ENCODE measurements at regions not wholly inside any gene's neighbourhood (a gene's known extent, or its start where the extent isn't known, plus 50 kb on each side); places are given as distances from the start of the nearest gene placed in this dataset.

- H3K27ac ChIP-seq (ENCODE audit: control insufficient read depth, insufficient read depth), result no peak overlapping the region
- 4% methylated on average over 3 of the region's 3 CpGs for WGBS (ENCODE audit: insufficient coverage, insufficient replicate concordance, low lambda C conversion rate, missing lambda C conversion rate)
- H3K4me3 ChIP-seq, result no peak overlapping the region
- intact Hi-C loops (cut with micrococcal nuclease; ENCODE audit: unreplicated experiment) (no loop called here), in situ Hi-C loops (cut with MboI) (no loop called here)
- TF ChIP-seq YY1 (IDR thresholded peaks at IDR 0.05; ENCODE audit: low read depth, low read length) (no peak), RFX5 (IDR thresholded peaks at IDR 0.05; ENCODE audit: low read depth, low read length) (no peak), NR2F1 (conservative IDR thresholded peaks at IDR 0.05) (no peak), TBL1XR1 (IDR thresholded peaks at IDR 0.05; ENCODE audit: low read depth, low read length) (no peak), MEF2B (IDR thresholded peaks at IDR 0.05; ENCODE audit: partially characterized antibody, poor library complexity, severe bottlenecking) (no peak), CBX5 (IDR thresholded peaks at IDR 0.05; ENCODE audit: low read depth) (no peak)
- TF ChIP-seq, protein P1, sequence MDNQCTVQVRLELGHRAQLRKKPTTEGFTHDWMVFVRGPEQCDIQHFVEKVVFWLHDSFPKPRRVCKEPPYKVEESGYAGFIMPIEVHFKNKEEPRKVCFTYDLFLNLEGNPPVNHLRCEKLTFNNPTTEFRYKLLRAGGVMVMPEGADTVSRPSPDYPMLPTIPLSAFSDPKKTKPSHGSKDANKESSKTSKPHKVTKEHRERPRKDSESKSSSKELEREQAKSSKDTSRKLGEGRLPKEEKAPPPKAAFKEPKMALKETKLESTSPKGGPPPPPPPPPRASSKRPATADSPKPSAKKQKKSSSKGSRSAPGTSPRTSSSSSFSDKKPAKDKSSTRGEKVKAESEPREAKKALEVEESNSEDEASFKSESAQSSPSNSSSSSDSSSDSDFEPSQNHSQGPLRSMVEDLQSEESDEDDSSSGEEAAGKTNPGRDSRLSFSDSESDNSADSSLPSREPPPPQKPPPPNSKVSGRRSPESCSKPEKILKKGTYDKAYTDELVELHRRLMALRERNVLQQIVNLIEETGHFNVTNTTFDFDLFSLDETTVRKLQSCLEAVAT (IDR thresholded peaks at IDR 0.05), result no peak
- no TSS peak for BruUV-seq (replicated peaks)
- CTCF ChIA-PET, result no interaction called here
- no peak overlapping the region for H2AFZ ChIP-seq (ENCODE audit: control insufficient read depth, low read depth, low read length)
- H3K27me3 ChIP-seq (replicated peaks in 1 of 2; ENCODE audit: control insufficient read depth in 2 of 2, insufficient read depth in 2 of 2, low read length in 1 of 2), result no peaks in the 10 kb centered on the region
- DNase-seq (ENCODE audit: low read depth, low spot score) (no peak), FAIRE-seq (no peak), ATAC-seq (no peak)
- H3K4me1 ChIP-seq (ENCODE audit: control insufficient read depth, insufficient read depth, low read length), result no peaks in the 10 kb centered on the region
- no peak overlapping the region for H3K9ac ChIP-seq (ENCODE audit: control insufficient read depth, insufficient read depth, low read length)
- H3K4me2 ChIP-seq (ENCODE audit: control insufficient read depth, insufficient read depth), result no peak overlapping the region
- POLR2A ChIA-PET, result no interaction called here
- H3K36me3 ChIP-seq (ENCODE audit: control insufficient read depth in 2 of 2, insufficient read depth in 2 of 2, low read length in 1 of 2), result no peaks in the 10 kb centered on the region
- no peaks in the 10 kb centered on the region for H4K20me1 ChIP-seq (ENCODE audit: control insufficient read depth, insufficient read depth)
- no peaks in the 10 kb centered on the region for H3K9me3 ChIP-seq (replicated peaks; ENCODE audit: control insufficient read depth, insufficient read depth, low read length)
- RAD21 ChIA-PET (ENCODE audit: unreplicated experiment), result no interaction called here
- no peaks in the 10 kb centered on the region for H3K79me2 ChIP-seq (ENCODE audit: control insufficient read depth, insufficient read depth, low read length)
- SMC1A ChIA-PET (ENCODE audit: uncharacterized antibody, unreplicated experiment), result no interaction called here
Observed at GRCh38 chr11:79990141-79990540, 549.3 kb upstream of the TENM4 start.

- no peak for ATAC-seq
- intact Hi-C loops (cut with micrococcal nuclease; ENCODE audit: unreplicated experiment), result no loop called here
- H3K4me2 ChIP-seq (ENCODE audit: control insufficient read depth, insufficient read depth), result no peak overlapping the region
- H3K9me3 ChIP-seq (replicated peaks; ENCODE audit: control insufficient read depth, insufficient read depth, low read length), result no peaks in the 10 kb centered on the region
- H4K20me1 ChIP-seq (ENCODE audit: control insufficient read depth, insufficient read depth), result no peaks in the 10 kb centered on the region
- no peak overlapping the region for H3K9ac ChIP-seq (ENCODE audit: control insufficient read depth, insufficient read depth, low read length)
- WGBS (ENCODE audit: insufficient coverage, insufficient replicate concordance, low lambda C conversion rate, missing lambda C conversion rate), result 53% methylated on average over 4 of the region's 4 CpGs
- no peak for DNase-seq (ENCODE audit: low read depth, low spot score)
- in situ Hi-C loops (cut with MboI), result no loop called here
- H3K27me3 ChIP-seq (replicated peaks in 1 of 2; ENCODE audit: control insufficient read depth in 2 of 2, insufficient read depth in 2 of 2, low read length in 1 of 2), result no peaks in the 10 kb centered on the region
- no peak overlapping the region for H3K27ac ChIP-seq (ENCODE audit: control insufficient read depth, insufficient read depth)
- H3K36me3 ChIP-seq (ENCODE audit: control insufficient read depth in 2 of 2, insufficient read depth in 2 of 2, low read length in 1 of 2), result no peaks in the 10 kb centered on the region
- H3K4me3 ChIP-seq, result no peak overlapping the region
- ChIA-PET RAD21 (ENCODE audit: unreplicated experiment) (no interaction called here), CTCF (no interaction called here), SMC1A (ENCODE audit: uncharacterized antibody, unreplicated experiment) (interaction anchor here (1.3 kb wide), 1 partner anchor 15 kb away, joined by 4 read pairs; no protein-coding TSS in a partner anchor), POLR2A (no interaction called here)
- H3K4me1 ChIP-seq (ENCODE audit: control insufficient read depth, insufficient read depth, low read length), result no peaks in the 10 kb centered on the region
- no TSS peak for BruUV-seq (replicated peaks)
- no peaks in the 10 kb centered on the region for H3K79me2 ChIP-seq (ENCODE audit: control insufficient read depth, insufficient read depth, low read length)
- no peak overlapping the region for H2AFZ ChIP-seq (ENCODE audit: control insufficient read depth, low read depth, low read length)
- FAIRE-seq, result no peak
- TF ChIP-seq, protein P2, sequence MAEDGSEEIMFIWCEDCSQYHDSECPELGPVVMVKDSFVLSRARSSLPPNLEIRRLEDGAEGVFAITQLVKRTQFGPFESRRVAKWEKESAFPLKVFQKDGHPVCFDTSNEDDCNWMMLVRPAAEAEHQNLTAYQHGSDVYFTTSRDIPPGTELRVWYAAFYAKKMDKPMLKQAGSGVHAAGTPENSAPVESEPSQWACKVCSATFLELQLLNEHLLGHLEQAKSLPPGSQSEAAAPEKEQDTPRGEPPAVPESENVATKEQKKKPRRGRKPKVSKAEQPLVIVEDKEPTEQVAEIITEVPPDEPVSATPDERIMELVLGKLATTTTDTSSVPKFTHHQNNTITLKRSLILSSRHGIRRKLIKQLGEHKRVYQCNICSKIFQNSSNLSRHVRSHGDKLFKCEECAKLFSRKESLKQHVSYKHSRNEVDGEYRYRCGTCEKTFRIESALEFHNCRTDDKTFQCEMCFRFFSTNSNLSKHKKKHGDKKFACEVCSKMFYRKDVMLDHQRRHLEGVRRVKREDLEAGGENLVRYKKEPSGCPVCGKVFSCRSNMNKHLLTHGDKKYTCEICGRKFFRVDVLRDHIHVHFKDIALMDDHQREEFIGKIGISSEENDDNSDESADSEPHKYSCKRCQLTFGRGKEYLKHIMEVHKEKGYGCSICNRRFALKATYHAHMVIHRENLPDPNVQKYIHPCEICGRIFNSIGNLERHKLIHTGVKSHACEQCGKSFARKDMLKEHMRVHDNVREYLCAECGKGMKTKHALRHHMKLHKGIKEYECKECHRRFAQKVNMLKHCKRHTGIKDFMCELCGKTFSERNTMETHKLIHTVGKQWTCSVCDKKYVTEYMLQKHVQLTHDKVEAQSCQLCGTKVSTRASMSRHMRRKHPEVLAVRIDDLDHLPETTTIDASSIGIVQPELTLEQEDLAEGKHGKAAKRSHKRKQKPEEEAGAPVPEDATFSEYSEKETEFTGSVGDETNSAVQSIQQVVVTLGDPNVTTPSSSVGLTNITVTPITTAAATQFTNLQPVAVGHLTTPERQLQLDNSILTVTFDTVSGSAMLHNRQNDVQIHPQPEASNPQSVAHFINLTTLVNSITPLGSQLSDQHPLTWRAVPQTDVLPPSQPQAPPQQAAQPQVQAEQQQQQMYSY (CRISPR knock-in tag; IDR thresholded peaks at IDR 0.05), result no peak
- TF ChIP-seq SMC3 (IDR thresholded peaks at IDR 0.05; ENCODE audit: borderline replicate concordance, low read length), result no peak
- no peak for TF ChIP-seq NR2C2 (IDR thresholded peaks at IDR 0.05; ENCODE audit: borderline replicate concordance, control insufficient read depth, insufficient read length, low read depth)
- no peak for TF ChIP-seq JUND (IDR thresholded peaks at IDR 0.05; ENCODE audit: low read depth, low read length)
- TF ChIP-seq SIX5 (IDR thresholded peaks at IDR 0.05; ENCODE audit: low read depth, low read length, severe bottlenecking), result no peak
- no peak for TF ChIP-seq POU2F2 (IDR thresholded peaks at IDR 0.05; ENCODE audit: borderline replicate concordance, low read depth, low read length)
Observed at GRCh38 chr11:79982185-79982584, 541.4 kb upstream of the TENM4 start.
